ENCODE measurements at regions not wholly inside any gene's neighbourhood (a gene's known extent, or its start where the extent isn't known, plus 50 kb on each side); places are given as distances from the start of the nearest gene placed in this dataset.

- no peak for TF ChIP-seq EZH2 (IDR thresholded peaks at IDR 0.05)
- TF ChIP-seq, protein P1, sequence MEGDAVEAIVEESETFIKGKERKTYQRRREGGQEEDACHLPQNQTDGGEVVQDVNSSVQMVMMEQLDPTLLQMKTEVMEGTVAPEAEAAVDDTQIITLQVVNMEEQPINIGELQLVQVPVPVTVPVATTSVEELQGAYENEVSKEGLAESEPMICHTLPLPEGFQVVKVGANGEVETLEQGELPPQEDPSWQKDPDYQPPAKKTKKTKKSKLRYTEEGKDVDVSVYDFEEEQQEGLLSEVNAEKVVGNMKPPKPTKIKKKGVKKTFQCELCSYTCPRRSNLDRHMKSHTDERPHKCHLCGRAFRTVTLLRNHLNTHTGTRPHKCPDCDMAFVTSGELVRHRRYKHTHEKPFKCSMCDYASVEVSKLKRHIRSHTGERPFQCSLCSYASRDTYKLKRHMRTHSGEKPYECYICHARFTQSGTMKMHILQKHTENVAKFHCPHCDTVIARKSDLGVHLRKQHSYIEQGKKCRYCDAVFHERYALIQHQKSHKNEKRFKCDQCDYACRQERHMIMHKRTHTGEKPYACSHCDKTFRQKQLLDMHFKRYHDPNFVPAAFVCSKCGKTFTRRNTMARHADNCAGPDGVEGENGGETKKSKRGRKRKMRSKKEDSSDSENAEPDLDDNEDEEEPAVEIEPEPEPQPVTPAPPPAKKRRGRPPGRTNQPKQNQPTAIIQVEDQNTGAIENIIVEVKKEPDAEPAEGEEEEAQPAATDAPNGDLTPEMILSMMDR (IDR thresholded peaks at IDR 0.05), result no peak
- TF ChIP-seq EZH2phosphoT487 (IDR thresholded peaks at IDR 0.05), result no peak
Observed at GRCh38 chr1:194535369-194535768, 1349.0 kb upstream of the B3GALT2 start.

Measured in neural progenitor cell (in vitro differentiated cells).